A673 (cell line): ENCODE measurements at regions not wholly inside any gene's neighbourhood (a gene's known extent, or its start where the extent isn't known, plus 50 kb on each side); places are given as distances from the start of the nearest gene placed in this dataset.

Experiments used
- BruUV-seq: library from RNA; stranded (reverse); fragments of 400-500 nt; replicated peaks from 2 replicates; lab custom pipeline; 2021; lab: Mats Ljungman, UMichigan
- CTCF ChIA-PET: fragments of 300-600 bp; sonication (Branson Sonifier 250); formaldehyde crosslinking; loops from one replicate; lab custom pipeline; 2022; ENCODE audit warnings: antibody characterized with exemption; lab: Charles Lee
- POLR2A ChIA-PET: fragments of 300-600 bp; sonication (Branson Sonifier 250); formaldehyde crosslinking; loops from one replicate; lab custom pipeline; 2022; ENCODE audit warnings: antibody characterized with exemption; ENCODE audit not compliant: low non-redundant PET; lab: Charles Lee
- DNase-seq: peaks from one replicate; pipeline ENCODE4 v3.0.0-alpha.2; 2015; ENCODE audit warnings: low spot score
- H3K27ac ChIP-seq: fragments of 200-600 bp; sonication (generic); 2 replicates; pipeline ENCODE4 v1.5.1; 2016; ENCODE audit warnings: mixed run types, low read depth, mild to moderate bottlenecking, mixed read lengths, antibody characterized with exemption, low read length; ENCODE audit not compliant: poor library complexity, severe bottlenecking
- H3K27me3 ChIP-seq: fragments of 200-600 bp; sonication (generic); replicated peaks from 2 replicates; pipeline ENCODE4 v1.6.1; 2017; ENCODE audit warnings: mixed run types, low read depth, mild to moderate bottlenecking, mixed read lengths, antibody characterized with exemption, low read length; ENCODE audit not compliant: insufficient read depth, poor library complexity
- H3K36me3 ChIP-seq: fragments of 200-600 bp; sonication (generic); 2 replicates; pipeline ENCODE4 v1.6.1; 2016; ENCODE audit warnings: mixed run types, mild to moderate bottlenecking, mixed read lengths, antibody characterized with exemption, low read length; ENCODE audit not compliant: insufficient read depth, poor library complexity, severe bottlenecking
- H3K4me1 ChIP-seq: fragments of 200-600 bp; sonication (generic); 2 replicates; pipeline ENCODE4 v1.6.1; 2017; ENCODE audit warnings: mixed run types, mild to moderate bottlenecking, mixed read lengths, antibody characterized with exemption, low read length; ENCODE audit not compliant: insufficient read depth, poor library complexity, severe bottlenecking
- H3K4me3 ChIP-seq: fragments of 200-600 bp; sonication (generic); 2 replicates; pipeline ENCODE4 v1.5.1; 2016; ENCODE audit warnings: low read depth, mixed run types, mild to moderate bottlenecking, mixed read lengths, low read length; ENCODE audit not compliant: poor library complexity, severe bottlenecking
- H3K9me3 ChIP-seq: fragments of 200-600 bp; sonication (generic); 2 replicates; pipeline ENCODE4 v1.6.1; 2016; ENCODE audit warnings: mixed run types, low read depth, mild to moderate bottlenecking, mixed read lengths, antibody characterized with exemption, low read length; ENCODE audit not compliant: poor library complexity, severe bottlenecking
- CTCF ChIP-seq: fragments of 300-800, 200-600 bp; sonication (generic); conservative IDR thresholded peaks from 2 replicates; pipeline ENCODE4 v1.5.1; 2017; ENCODE audit warnings: low read depth, mild to moderate bottlenecking, antibody characterized with exemption, low read length, moderate library complexity, mixed read lengths
- EZH2 ChIP-seq: fragments of 200-600 bp; sonication (generic); IDR thresholded peaks from 2 replicates; pipeline ENCODE4 v1.6.1; 2017; ENCODE audit warnings: borderline replicate concordance, low read depth, mild to moderate bottlenecking, mixed read lengths, antibody characterized with exemption, low read length; ENCODE audit not compliant: poor library complexity, severe bottlenecking
- intact Hi-C: fragments of 100-400 bp; cut with micrococcal nuclease; formaldehyde crosslinking; loops from one replicate; pipeline ENCODE4 v1.10.0; 2022; ENCODE audit not compliant: unreplicated experiment

- POLR2A ChIA-PET, result no interaction called here
- no peak overlapping the region for H3K4me3 ChIP-seq
- intact Hi-C loops, result no loop called here
- DNase-seq, result no peak
- H3K36me3 ChIP-seq, result no peaks in the 10 kb centered on the region
- H3K27me3 ChIP-seq, result no peaks in the 10 kb centered on the region
- H3K27ac ChIP-seq, result no peak overlapping the region
- no peaks in the 10 kb centered on the region for H3K4me1 ChIP-seq
- H3K9me3 ChIP-seq, result no peaks in the 10 kb centered on the region
- no peak for TF ChIP-seq EZH2
- no peak for TF ChIP-seq CTCF
- CTCF ChIA-PET, result no interaction called here
- BruUV-seq, result no TSS peak
These were observed 283.1 kb downstream of the SMARCA2 start for GRCh38 chr9:2298217-2298616.

- H3K4me1 ChIP-seq, result no peaks in the 10 kb centered on the region
- no peaks in the 10 kb centered on the region for H3K27me3 ChIP-seq
- H3K4me3 ChIP-seq, result no peak overlapping the region
- DNase-seq, result no peak
- POLR2A ChIA-PET, result no interaction called here
- CTCF ChIA-PET, result no interaction called here
- H3K9me3 ChIP-seq, result no peaks in the 10 kb centered on the region
- intact Hi-C loops, result no loop called here
- no peaks in the 10 kb centered on the region for H3K36me3 ChIP-seq
- no peak overlapping the region for H3K27ac ChIP-seq
- no TSS peak for BruUV-seq
- TF ChIP-seq EZH2 (no peak), CTCF (no peak)
These were observed 284.2 kb downstream of the SMARCA2 start for GRCh38 chr9:2299156-2299842.

GRCh38 chr9:2299843-2300205 is 284.7 kb downstream of the SMARCA2 start:
- Histone ChIP-seq H3K4me1 (no peaks in the 10 kb centered on the region), H3K27me3 (no peaks in the 10 kb centered on the region), H3K9me3 (no peaks in the 10 kb centered on the region), H3K36me3 (no peaks in the 10 kb centered on the region), H3K4me3 (no peak overlapping the region), H3K27ac (no peak overlapping the region)
- CTCF ChIA-PET, result no interaction called here
- intact Hi-C loops, result no loop called here
- POLR2A ChIA-PET, result no interaction called here
- no peak for DNase-seq
- no TSS peak for BruUV-seq
- TF ChIP-seq CTCF (no peak), EZH2 (no peak)
